ENCODE measurements at regions not wholly inside any gene's neighbourhood (a gene's known extent, or its start where the extent isn't known, plus 50 kb on each side); places are given as distances from the start of the nearest gene placed in this dataset.

- no peak for TF ChIP-seq POLR2A (IDR thresholded peaks at IDR 0.05)
- TF ChIP-seq CTCF (IDR thresholded peaks at IDR 0.05), result no peak
- TF ChIP-seq POLR2AphosphoS5 (IDR thresholded peaks at IDR 0.05), result no peak
Measured at GRCh38 chr12:13900718-13901117, 80.7 kb downstream of the GRIN2B start.
